ENCODE measurements at regions not wholly inside any gene's neighbourhood (a gene's known extent, or its start where the extent isn't known, plus 50 kb on each side); places are given as distances from the start of the nearest gene placed in this dataset.

GRCh38 chr3:46135475-46135874 lies 72.6 kb downstream of the CCR1 start:
- no peaks in the 10 kb centered on the region for H4K20me1 ChIP-seq (ENCODE audit: control insufficient read depth, insufficient read depth, low read depth, low read length)
- H3K4me1 ChIP-seq (ENCODE audit: control insufficient read depth, low read length) = no peaks in the 10 kb centered on the region
- no peaks in the 10 kb centered on the region for H3K36me3 ChIP-seq (ENCODE audit: control insufficient read depth, low read length)
- H3K4me2 ChIP-seq (ENCODE audit: low read length) = no peak overlapping the region
- H3K9me2 ChIP-seq (replicated peaks; ENCODE audit: control insufficient read depth, low read length) = no peaks in the 10 kb centered on the region
- no peaks in the 10 kb centered on the region for H3K9me3 ChIP-seq (ENCODE audit: control insufficient read depth, insufficient read depth, low read length)
- H3K27me3 ChIP-seq (ENCODE audit: control insufficient read depth, low read length) = peaks cover 13% of the 10 kb centered on the region
- no peak overlapping the region for H3K4me3 ChIP-seq (ENCODE audit: low read length)
- no peaks in the 10 kb centered on the region for H3F3A ChIP-seq (ENCODE audit: control insufficient read depth, insufficient read depth)
- TF ChIP-seq EZH2phosphoT487 (IDR thresholded peaks at IDR 0.05; ENCODE audit: borderline replicate concordance, low read length) = no peak
- no peak for TF ChIP-seq CTCF (IDR thresholded peaks at IDR 0.05; ENCODE audit: low read depth, low read length, poor library complexity, severe bottlenecking)
- no peaks in the 10 kb centered on the region for H3K79me2 ChIP-seq (ENCODE audit: control insufficient read depth, low read length)
- H3K27ac ChIP-seq (ENCODE audit: low read depth, low read length) = no peak overlapping the region

- no peaks in the 10 kb centered on the region for H4K20me1 ChIP-seq (ENCODE audit: control insufficient read depth, insufficient read depth, low read depth, low read length)
- H3K79me2 ChIP-seq (ENCODE audit: control insufficient read depth, low read length) = no peaks in the 10 kb centered on the region
- H3K4me3 ChIP-seq (ENCODE audit: low read length) = no peak overlapping the region
- no peak for TF ChIP-seq EZH2phosphoT487 (IDR thresholded peaks at IDR 0.05; ENCODE audit: borderline replicate concordance, low read length)
- TF ChIP-seq CTCF (IDR thresholded peaks at IDR 0.05; ENCODE audit: low read depth, low read length, poor library complexity, severe bottlenecking) = no peak
- H3K27ac ChIP-seq (ENCODE audit: low read depth, low read length) = no peak overlapping the region
- no peaks in the 10 kb centered on the region for H3K9me2 ChIP-seq (replicated peaks; ENCODE audit: control insufficient read depth, low read length)
- H3F3A ChIP-seq (ENCODE audit: control insufficient read depth, insufficient read depth) = no peaks in the 10 kb centered on the region
- H3K9me3 ChIP-seq (ENCODE audit: control insufficient read depth, insufficient read depth, low read length) = no peaks in the 10 kb centered on the region
- H3K27me3 ChIP-seq (ENCODE audit: control insufficient read depth, low read length) = peaks cover 13% of the 10 kb centered on the region
- H3K4me2 ChIP-seq (ENCODE audit: low read length) = no peak overlapping the region
- no peaks in the 10 kb centered on the region for H3K4me1 ChIP-seq (ENCODE audit: control insufficient read depth, low read length)
- no peaks in the 10 kb centered on the region for H3K36me3 ChIP-seq (ENCODE audit: control insufficient read depth, low read length)
These were observed 74.8 kb downstream of the CCR1 start for GRCh38 chr3:46133285-46133684.

GRCh38 chr3:46132565-46132964 lies 75.5 kb downstream of the CCR1 start:
- Histone ChIP-seq H3K79me2 (ENCODE audit: control insufficient read depth, low read length) (no peaks in the 10 kb centered on the region), H3K4me3 (ENCODE audit: low read length) (no peak overlapping the region), H3K4me2 (ENCODE audit: low read length) (no peak overlapping the region), H3K36me3 (ENCODE audit: control insufficient read depth, low read length) (no peaks in the 10 kb centered on the region), H4K20me1 (ENCODE audit: control insufficient read depth, insufficient read depth, low read depth, low read length) (no peaks in the 10 kb centered on the region), H3K4me1 (ENCODE audit: control insufficient read depth, low read length) (no peaks in the 10 kb centered on the region), H3K27ac (ENCODE audit: low read depth, low read length) (no peak overlapping the region), H3F3A (ENCODE audit: control insufficient read depth, insufficient read depth) (no peaks in the 10 kb centered on the region), H3K9me2 (replicated peaks; ENCODE audit: control insufficient read depth, low read length) (no peaks in the 10 kb centered on the region), H3K27me3 (ENCODE audit: control insufficient read depth, low read length) (peaks cover 13% of the 10 kb centered on the region), H3K9me3 (ENCODE audit: control insufficient read depth, insufficient read depth, low read length) (no peaks in the 10 kb centered on the region)
- TF ChIP-seq CTCF (IDR thresholded peaks at IDR 0.05; ENCODE audit: low read depth, low read length, poor library complexity, severe bottlenecking) (no peak), EZH2phosphoT487 (IDR thresholded peaks at IDR 0.05; ENCODE audit: borderline replicate concordance, low read length) (no peak)
